AG04450 (cell line): ENCODE measurements at regions not wholly inside any gene's neighbourhood (a gene's known extent, or its start where the extent isn't known, plus 50 kb on each side); places are given as distances from the start of the nearest gene placed in this dataset.

ENCODE experiments used
- CTCF ChIA-PET: fragments of 300-600, 350-600 bp; formaldehyde crosslinking; extraction: SDS; loops from one replicate; lab custom pipeline; 2022; ENCODE audit warnings: antibody characterized with exemption, inconsistent platforms; lab: Charles Lee
- POLR2A ChIA-PET: fragments of 350-600 bp; formaldehyde crosslinking; extraction: SDS; loops from one replicate; lab custom pipeline; 2021; ENCODE audit warnings: antibody characterized with exemption, inconsistent platforms; lab: Yijun Ruan, JAX
- DNase-seq: peaks from one replicate; pipeline ENCODE4 v3.0.0-alpha.2; 2011; ENCODE audit warnings: low read depth, low spot score
- H3K27ac ChIP-seq: one replicate; pipeline ENCODE4 v1.5.1; 2012; ENCODE audit warnings: low read depth, low read length, control low read depth
- H3K27me3 ChIP-seq: one replicate; pipeline ENCODE4 v1.6.0; 2012; ENCODE audit warnings: low read length; ENCODE audit not compliant: control insufficient read depth, insufficient read depth
- H3K4me3 ChIP-seq: 2 replicates; pipeline ENCODE4 v1.5.1; 2011; ENCODE audit warnings: mild to moderate bottlenecking, low read depth, low read length, control low read depth
- H3K9me3 ChIP-seq: 2 replicates; pipeline ENCODE4 v1.5.1; 2012; ENCODE audit warnings: low read length; ENCODE audit not compliant: control insufficient read depth, insufficient read depth
- CTCF ChIP-seq: IDR thresholded peaks from 2 replicates; pipeline ENCODE4 v1.5.1; 2011; ENCODE audit warnings: low read depth, low read length, control low read depth, inconsistent platforms

- Histone ChIP-seq H3K27ac (no peak overlapping the region), H3K9me3 (no peaks in the 10 kb centered on the region), H3K4me3 (no peak overlapping the region), H3K27me3 (peaks cover 6% of the 10 kb centered on the region)
- TF ChIP-seq CTCF = no peak
- ChIA-PET CTCF (no interaction called here), POLR2A (no interaction called here)
- DNase-seq = no peak
Observed at GRCh38 chr2:65842104-65842503, 409.7 kb upstream of the SPRED2 start.

DNA sequence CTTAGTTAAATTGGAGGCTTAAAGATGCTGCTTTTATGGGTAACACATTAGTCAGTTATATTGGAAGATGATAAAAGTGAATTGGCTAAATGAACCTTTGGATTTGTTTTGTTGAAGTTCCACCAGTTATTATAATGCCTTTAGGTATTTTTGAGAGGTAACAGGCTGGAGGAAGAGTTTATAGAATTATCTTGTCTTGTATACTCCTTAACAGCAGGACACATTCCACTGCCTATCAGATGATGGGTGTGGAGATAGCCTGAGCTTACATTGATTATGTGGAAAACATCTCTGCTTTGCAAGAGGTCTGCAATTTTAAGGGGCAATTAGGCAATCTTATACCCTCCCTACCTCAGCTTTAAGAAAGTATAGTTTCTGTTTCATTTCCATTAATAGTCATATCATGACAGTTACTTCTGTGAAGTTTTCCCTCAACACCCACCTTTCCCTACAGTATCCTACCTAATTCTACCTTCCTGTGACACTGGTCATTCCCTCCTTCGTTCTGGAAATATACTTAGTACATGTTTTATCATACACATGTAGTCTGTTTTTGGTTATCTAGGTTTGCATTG is 403.7 kb upstream of the SPRED2 start:
- CTCF ChIA-PET = no interaction called here
- DNase-seq = no peak
- POLR2A ChIA-PET = no interaction called here
- Histone ChIP-seq H3K4me3 (no peak overlapping the region), H3K9me3 (no peaks in the 10 kb centered on the region), H3K27ac (no peak overlapping the region), H3K27me3 (peaks cover 2% of the 10 kb centered on the region)
- no peak for TF ChIP-seq CTCF

GRCh38 chr2:65834771-65835475 is 402.5 kb upstream of the SPRED2 start:
- Histone ChIP-seq H3K27me3 (peaks cover 2% of the 10 kb centered on the region), H3K9me3 (no peaks in the 10 kb centered on the region), H3K27ac (no peak overlapping the region), H3K4me3 (no peak overlapping the region)
- POLR2A ChIA-PET = no interaction called here
- CTCF ChIA-PET = no interaction called here
- no peak for DNase-seq
- TF ChIP-seq CTCF = no peak

- no peak for DNase-seq
- Histone ChIP-seq H3K27me3 (peaks cover 2% of the 10 kb centered on the region), H3K4me3 (no peak overlapping the region), H3K27ac (no peak overlapping the region), H3K9me3 (no peaks in the 10 kb centered on the region)
- POLR2A ChIA-PET = no interaction called here
- CTCF ChIA-PET = no interaction called here
- TF ChIP-seq CTCF = no peak
Observed at GRCh38 chr2:65834062-65834461, 401.7 kb upstream of the SPRED2 start.

- H3K27ac ChIP-seq = no peak overlapping the region
- no peaks in the 10 kb centered on the region for H3K9me3 ChIP-seq
- ChIA-PET CTCF (no interaction called here), POLR2A (no interaction called here)
- no peak for TF ChIP-seq CTCF
- no peak for DNase-seq
- peaks cover 6% of the 10 kb centered on the region for H3K27me3 ChIP-seq
- H3K4me3 ChIP-seq = no peak overlapping the region
Observed at GRCh38 chr2:65831509-65831908, 399.1 kb upstream of the SPRED2 start.
